Activated naive CD4-positive, alpha-beta T cell treated with anti-CD3 and anti-CD28 coated beads, Interleukin-2, amount 10 ng/mL, durations not matched to agents 7 days and 5 days (primary cell): ENCODE measurements at regions not wholly inside any gene's neighbourhood (a gene's known extent, or its start where the extent isn't known, plus 50 kb on each side); places are given as distances from the start of the nearest gene placed in this dataset.

Source experiments
- CTCF ChIA-PET: fragments of 350-600 bp; sonication (Branson Sonifier 250); formaldehyde crosslinking; loops from one replicate; lab custom pipeline; 2021; ENCODE audit warnings: antibody characterized with exemption; lab: Charles Lee
- DNase-seq: peaks from one replicate; pipeline ENCODE4 v3.0.0-alpha.2; 2020
- H3K27ac Mint-ChIP-seq: one replicate; pipeline ENCODE4 v1.8.0; 2021; ENCODE audit warnings: mild to moderate bottlenecking, moderate library complexity, mixed read lengths
- H3K27me3 Mint-ChIP-seq: one replicate; pipeline ENCODE4 v1.8.0; 2021; ENCODE audit warnings: mild to moderate bottlenecking, mixed read lengths
- H3K36me3 Mint-ChIP-seq: one replicate; pipeline ENCODE4 v1.8.0; 2021; ENCODE audit warnings: mixed read lengths
- H3K4me1 Mint-ChIP-seq: one replicate; pipeline ENCODE4 v1.8.0; 2021; ENCODE audit warnings: mixed read lengths
- H3K4me3 Mint-ChIP-seq: one replicate; pipeline ENCODE4 v1.8.0; 2021; ENCODE audit warnings: mild to moderate bottlenecking, moderate library complexity, mixed read lengths
- H3K9me3 Mint-ChIP-seq: one replicate; pipeline ENCODE4 v1.8.0; 2021; ENCODE audit warnings: mixed read lengths

DNA sequence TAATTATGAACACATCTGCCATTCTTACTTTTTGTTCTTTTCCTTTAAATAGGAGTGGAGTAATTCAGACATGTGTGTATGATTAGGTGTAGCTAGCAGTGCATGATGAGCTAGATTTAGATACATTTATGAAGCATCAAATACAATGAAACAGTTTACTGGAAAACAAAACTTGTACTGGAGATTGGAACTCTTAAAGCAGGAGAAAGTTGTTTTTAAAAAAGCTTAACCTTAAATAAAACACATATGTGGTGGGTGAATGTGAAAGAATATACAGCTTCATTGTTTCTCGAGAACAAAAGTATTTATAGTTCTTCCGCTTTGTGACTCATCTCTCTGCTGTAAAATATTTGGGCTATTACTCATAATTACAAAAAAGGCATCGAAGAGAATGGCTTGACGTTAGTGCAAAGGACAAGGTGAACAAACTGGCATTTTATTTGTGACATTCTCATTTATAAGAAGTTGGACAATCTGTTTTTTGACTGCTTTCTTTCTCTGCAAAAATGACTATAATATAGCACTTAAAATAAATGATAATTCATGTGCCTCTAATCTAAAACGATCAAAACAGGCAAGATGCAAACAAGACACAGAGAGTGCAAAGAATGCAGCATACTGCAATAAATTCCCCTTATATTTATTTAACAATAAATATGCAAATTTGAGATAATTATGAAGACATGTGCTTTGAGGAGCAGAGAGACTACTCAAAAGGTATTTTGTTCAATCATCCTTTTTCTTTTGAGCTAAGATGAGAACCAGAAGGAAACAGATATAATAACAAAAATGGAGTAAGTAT, 478.8 kb downstream of the CETN3 start:
- Mint-ChIP-seq H3K27me3 (no peaks in the 10 kb centered on the region), H3K9me3 (peaks cover 3% of the 10 kb centered on the region), H3K4me1 (no peaks in the 10 kb centered on the region), H3K4me3 (no peak overlapping the region), H3K27ac (no peak overlapping the region), H3K36me3 (no peaks in the 10 kb centered on the region)
- CTCF ChIA-PET, result no interaction called here
- DNase-seq, result no peak

DNA sequence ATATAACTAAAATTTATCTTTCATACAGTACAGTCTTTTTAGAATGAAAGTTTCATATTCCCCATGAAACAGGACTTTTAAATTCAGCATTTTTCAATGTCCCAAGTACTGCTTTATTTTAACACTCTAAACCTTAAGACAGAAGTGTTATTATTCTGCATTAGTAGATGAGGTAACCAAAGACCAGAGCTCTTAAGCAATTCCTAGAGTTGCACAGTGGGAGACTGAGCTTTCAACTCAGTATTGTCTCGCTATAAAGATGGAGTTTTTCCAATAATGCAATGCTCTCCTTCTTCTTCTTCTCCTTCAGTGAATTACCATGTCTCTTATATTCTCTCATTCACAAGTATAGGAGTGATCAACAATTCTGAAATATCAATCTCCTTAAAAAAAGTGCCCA, 479.7 kb downstream of the CETN3 start:
- no peak overlapping the region for H3K4me3 Mint-ChIP-seq
- CTCF ChIA-PET, result no interaction called here
- DNase-seq, result no peak
- no peaks in the 10 kb centered on the region for H3K4me1 Mint-ChIP-seq
- H3K27ac Mint-ChIP-seq, result no peak overlapping the region
- no peaks in the 10 kb centered on the region for H3K27me3 Mint-ChIP-seq
- H3K36me3 Mint-ChIP-seq, result no peaks in the 10 kb centered on the region
- H3K9me3 Mint-ChIP-seq, result peaks cover 3% of the 10 kb centered on the region

- Mint-ChIP-seq H3K27me3 (no peaks in the 10 kb centered on the region), H3K36me3 (no peaks in the 10 kb centered on the region), H3K4me1 (no peaks in the 10 kb centered on the region), H3K9me3 (peaks cover 3% of the 10 kb centered on the region), H3K4me3 (no peak overlapping the region), H3K27ac (no peak overlapping the region)
- DNase-seq, result no peak
- CTCF ChIA-PET, result no interaction called here
Measured at GRCh38 chr5:89929173-89929572, 480.4 kb downstream of the CETN3 start.

- no peaks in the 10 kb centered on the region for H3K4me1 Mint-ChIP-seq
- H3K9me3 Mint-ChIP-seq, result peaks cover 3% of the 10 kb centered on the region
- no peak overlapping the region for H3K4me3 Mint-ChIP-seq
- H3K27ac Mint-ChIP-seq, result no peak overlapping the region
- no peaks in the 10 kb centered on the region for H3K36me3 Mint-ChIP-seq
- CTCF ChIA-PET, result no interaction called here
- DNase-seq, result no peak
- H3K27me3 Mint-ChIP-seq, result no peaks in the 10 kb centered on the region
Measured at GRCh38 chr5:89922161-89922560, 487.4 kb downstream of the CETN3 start.

GRCh38 chr5:89917112-89917511, 492.4 kb downstream of the CETN3 start:
- Mint-ChIP-seq H3K9me3 (no peaks in the 10 kb centered on the region), H3K27ac (no peak overlapping the region), H3K36me3 (no peaks in the 10 kb centered on the region), H3K4me3 (no peak overlapping the region), H3K4me1 (no peaks in the 10 kb centered on the region), H3K27me3 (no peaks in the 10 kb centered on the region)
- CTCF ChIA-PET, result no interaction called here
- no peak for DNase-seq

DNA sequence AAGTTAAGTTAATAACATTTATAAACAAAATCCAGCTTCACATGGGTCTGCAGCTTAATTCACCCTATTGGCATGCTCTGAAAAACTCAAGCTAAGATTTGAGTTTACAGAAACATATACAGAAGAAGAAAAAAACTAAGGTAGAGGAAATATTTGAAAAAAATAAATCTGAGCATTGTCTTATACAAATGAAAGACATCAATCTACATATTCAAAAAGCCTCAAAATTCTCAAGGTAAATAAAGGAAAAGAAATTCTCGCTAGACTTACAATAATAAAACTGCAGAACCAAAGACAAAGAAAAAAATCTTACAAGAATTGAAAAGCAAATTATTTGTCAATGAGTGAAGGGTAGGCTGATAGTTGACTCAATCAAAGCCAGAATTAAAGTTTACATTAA, 493.4 kb downstream of the CETN3 start:
- DNase-seq, result no peak
- Mint-ChIP-seq H3K4me3 (no peak overlapping the region), H3K4me1 (no peaks in the 10 kb centered on the region), H3K27ac (no peak overlapping the region), H3K36me3 (no peaks in the 10 kb centered on the region), H3K27me3 (no peaks in the 10 kb centered on the region), H3K9me3 (no peaks in the 10 kb centered on the region)
- CTCF ChIA-PET, result no interaction called here

- H3K36me3 Mint-ChIP-seq, result no peaks in the 10 kb centered on the region
- no peaks in the 10 kb centered on the region for H3K4me1 Mint-ChIP-seq
- H3K9me3 Mint-ChIP-seq, result no peaks in the 10 kb centered on the region
- no peaks in the 10 kb centered on the region for H3K27me3 Mint-ChIP-seq
- CTCF ChIA-PET, result no interaction called here
- no peak overlapping the region for H3K27ac Mint-ChIP-seq
- no peak overlapping the region for H3K4me3 Mint-ChIP-seq
- DNase-seq, result no peak
Measured at GRCh38 chr5:89908876-89909275, 500.7 kb downstream of the CETN3 start.

DNA sequence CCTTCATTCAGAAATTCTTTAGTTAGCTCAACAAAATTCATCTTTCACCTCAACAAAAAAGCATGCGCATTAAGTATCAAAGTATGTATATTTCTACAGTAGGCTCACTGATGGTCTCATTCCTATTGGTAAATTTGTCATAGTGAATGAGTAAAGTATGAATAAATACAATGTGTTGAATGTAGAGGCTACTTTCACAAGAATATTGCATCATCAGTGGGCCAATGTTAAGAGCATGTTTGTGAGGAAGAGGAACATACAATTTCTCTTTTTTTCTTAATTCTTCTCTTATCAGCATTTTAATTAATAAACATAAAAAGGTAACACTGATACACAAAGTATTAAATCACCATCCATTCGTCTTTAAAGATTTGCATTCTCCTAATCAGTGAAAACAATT, 505.1 kb downstream of the CETN3 start:
- H3K27ac Mint-ChIP-seq, result no peak overlapping the region
- H3K27me3 Mint-ChIP-seq, result no peaks in the 10 kb centered on the region
- H3K9me3 Mint-ChIP-seq, result no peaks in the 10 kb centered on the region
- H3K36me3 Mint-ChIP-seq, result no peaks in the 10 kb centered on the region
- no peaks in the 10 kb centered on the region for H3K4me1 Mint-ChIP-seq
- CTCF ChIA-PET, result no interaction called here
- H3K4me3 Mint-ChIP-seq, result no peak overlapping the region
- DNase-seq, result no peak

DNA sequence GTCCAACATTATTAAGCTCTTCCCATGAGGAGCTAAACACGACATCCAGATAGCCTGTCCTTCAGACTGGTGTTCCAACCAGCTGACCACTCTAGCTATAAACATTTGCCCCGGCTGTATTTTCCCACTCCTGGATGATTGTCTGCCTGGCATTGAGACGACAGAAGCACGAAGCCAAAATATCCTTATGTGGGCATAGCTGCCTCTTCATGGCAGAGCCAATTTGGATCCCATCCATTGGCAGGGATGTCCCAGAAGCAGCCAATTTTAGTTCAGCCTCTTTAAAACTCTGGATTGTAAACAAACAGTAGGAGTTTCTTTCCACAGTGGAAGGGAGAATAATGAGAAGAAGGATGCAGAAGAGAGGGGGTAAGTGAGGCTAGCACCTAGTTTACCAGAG, 507.6 kb downstream of the CETN3 start:
- CTCF ChIA-PET, result no interaction called here
- H3K9me3 Mint-ChIP-seq, result no peaks in the 10 kb centered on the region

GRCh38 chr5:89901346-89901745, 508.2 kb downstream of the CETN3 start:
- Mint-ChIP-seq H3K9me3 (no peaks in the 10 kb centered on the region), H3K36me3 (no peaks in the 10 kb centered on the region), H3K4me3 (no peak overlapping the region), H3K27me3 (no peaks in the 10 kb centered on the region), H3K4me1 (no peaks in the 10 kb centered on the region), H3K27ac (no peak overlapping the region)
- DNase-seq, result no peak
- CTCF ChIA-PET, result no interaction called here

More for the DNA sequence above, 507.6 kb downstream of the CETN3 start:
- Mint-ChIP-seq H3K4me3 (no peak overlapping the region), H3K4me1 (no peaks in the 10 kb centered on the region), H3K36me3 (no peaks in the 10 kb centered on the region), H3K27ac (no peak overlapping the region), H3K27me3 (no peaks in the 10 kb centered on the region)
- DNase-seq, result no peak

- no peaks in the 10 kb centered on the region for H3K9me3 Mint-ChIP-seq
- no peaks in the 10 kb centered on the region for H3K4me1 Mint-ChIP-seq
- DNase-seq, result no peak
- no peaks in the 10 kb centered on the region for H3K36me3 Mint-ChIP-seq
- H3K27ac Mint-ChIP-seq, result no peak overlapping the region
- H3K27me3 Mint-ChIP-seq, result no peaks in the 10 kb centered on the region
- CTCF ChIA-PET, result no interaction called here
- no peak overlapping the region for H3K4me3 Mint-ChIP-seq
Measured at GRCh38 chr5:89900346-89900745, 509.2 kb downstream of the CETN3 start.

DNA sequence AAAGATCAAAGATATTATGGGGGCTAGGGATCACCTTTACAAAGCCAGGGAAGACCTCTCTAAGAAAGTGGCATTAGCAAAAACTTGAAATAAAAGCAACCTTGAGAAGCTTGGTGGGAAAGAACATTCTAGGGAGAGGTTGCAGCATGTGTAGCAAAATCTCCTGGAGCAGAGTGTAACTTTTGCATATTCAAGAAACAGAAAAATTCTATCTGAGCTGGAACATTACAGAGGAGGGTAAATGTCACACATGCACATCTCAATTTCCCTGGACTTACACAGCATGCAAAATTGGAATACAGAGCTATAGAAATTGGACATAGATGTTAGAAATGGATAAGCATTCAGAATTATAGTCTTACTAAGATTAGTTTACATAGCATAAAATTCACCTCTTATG, 510.0 kb downstream of the CETN3 start:
- Mint-ChIP-seq H3K27ac (no peak overlapping the region), H3K36me3 (no peaks in the 10 kb centered on the region), H3K27me3 (no peaks in the 10 kb centered on the region), H3K4me3 (no peak overlapping the region), H3K4me1 (no peaks in the 10 kb centered on the region), H3K9me3 (no peaks in the 10 kb centered on the region)
- DNase-seq, result no peak
- CTCF ChIA-PET, result no interaction called here

DNA sequence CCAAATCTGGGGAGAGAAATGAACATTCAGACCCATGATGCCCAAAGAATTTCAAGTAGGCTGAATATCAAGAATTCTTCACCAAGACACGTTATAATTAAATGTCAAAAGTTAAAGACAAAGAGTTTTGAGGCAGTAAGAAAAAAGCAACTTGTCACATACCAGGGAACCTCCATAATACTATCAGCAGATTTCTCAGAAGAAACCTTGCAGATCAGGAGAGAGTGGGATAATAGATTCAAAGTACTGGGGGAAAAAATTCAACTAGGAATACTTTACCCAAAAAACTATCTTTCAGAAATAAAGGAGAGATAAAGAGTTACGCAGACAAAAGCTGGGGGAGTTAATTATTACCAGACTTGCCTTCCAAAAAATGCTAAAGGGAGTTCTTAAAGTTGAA, 516.0 kb downstream of the CETN3 start:
- H3K4me3 Mint-ChIP-seq, result no peak overlapping the region
- H3K4me1 Mint-ChIP-seq, result no peaks in the 10 kb centered on the region
- H3K27me3 Mint-ChIP-seq, result no peaks in the 10 kb centered on the region
- CTCF ChIA-PET, result no interaction called here
- H3K36me3 Mint-ChIP-seq, result no peaks in the 10 kb centered on the region
- H3K27ac Mint-ChIP-seq, result no peak overlapping the region
- no peak for DNase-seq
- peaks cover 17% of the 10 kb centered on the region for H3K9me3 Mint-ChIP-seq

DNA sequence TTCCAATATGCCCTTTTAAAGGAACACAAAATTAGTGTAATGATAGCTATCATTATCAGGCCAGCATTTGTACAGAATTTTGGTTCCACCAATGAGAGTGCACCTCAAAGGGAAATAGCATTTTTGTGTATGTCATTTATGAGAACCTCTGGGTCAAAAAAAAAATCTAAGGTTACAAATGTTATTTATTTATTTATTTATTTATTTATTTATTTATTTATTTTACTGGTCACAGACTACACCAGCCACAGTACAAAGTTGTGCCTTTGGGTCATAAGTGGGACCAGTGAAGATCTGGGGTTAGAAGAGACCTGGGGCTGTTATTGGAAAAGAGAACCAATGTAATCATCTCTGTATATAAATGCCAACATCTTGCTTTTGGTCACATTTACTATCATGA, 523.9 kb downstream of the CETN3 start:
- no peaks in the 10 kb centered on the region for H3K4me1 Mint-ChIP-seq
- no peaks in the 10 kb centered on the region for H3K9me3 Mint-ChIP-seq
- no peak overlapping the region for H3K27ac Mint-ChIP-seq
- no peak overlapping the region for H3K4me3 Mint-ChIP-seq
- CTCF ChIA-PET, result no interaction called here
- H3K27me3 Mint-ChIP-seq, result no peaks in the 10 kb centered on the region
- no peak for DNase-seq
- no peaks in the 10 kb centered on the region for H3K36me3 Mint-ChIP-seq

GRCh38 chr5:89883967-89884366, 525.6 kb downstream of the CETN3 start:
- H3K36me3 Mint-ChIP-seq, result no peaks in the 10 kb centered on the region
- no peak overlapping the region for H3K27ac Mint-ChIP-seq
- H3K9me3 Mint-ChIP-seq, result no peaks in the 10 kb centered on the region
- CTCF ChIA-PET, result no interaction called here
- DNase-seq, result no peak
- H3K4me3 Mint-ChIP-seq, result no peak overlapping the region
- no peaks in the 10 kb centered on the region for H3K27me3 Mint-ChIP-seq
- no peaks in the 10 kb centered on the region for H3K4me1 Mint-ChIP-seq
